KOPT-K1 (cell line): ENCODE measurements at regions not wholly inside any gene's neighbourhood (a gene's known extent, or its start where the extent isn't known, plus 50 kb on each side); places are given as distances from the start of the nearest gene placed in this dataset.
"Not testable (repeated sequence)": the region's sequence is repeated elsewhere in the genome, so short reads cannot be mapped to it uniquely, and the experiment has no call there.

ENCODE experiments used
- H3K27ac ChIP-seq: fragments of 200-600 bp; sonication (generic); 2 replicates; pipeline ENCODE4 v1.5.1; 2016; ENCODE audit warnings: antibody characterized with exemption, mild to moderate bottlenecking, low read depth, low read length; ENCODE audit not compliant: poor library complexity, severe bottlenecking
- H3K36me3 ChIP-seq: fragments of 200-600 bp; sonication (generic); 2 replicates; pipeline ENCODE4 v1.5.1; 2017; ENCODE audit warnings: antibody characterized with exemption, mild to moderate bottlenecking, low read length, moderate library complexity; ENCODE audit not compliant: insufficient read depth
- H3K9me3 ChIP-seq: fragments of 200-600 bp; sonication (generic); 2 replicates; pipeline ENCODE4 v1.5.1; 2017; ENCODE audit warnings: antibody characterized with exemption, low read length, mild to moderate bottlenecking; ENCODE audit not compliant: insufficient read depth, poor library complexity, severe bottlenecking

DNA sequence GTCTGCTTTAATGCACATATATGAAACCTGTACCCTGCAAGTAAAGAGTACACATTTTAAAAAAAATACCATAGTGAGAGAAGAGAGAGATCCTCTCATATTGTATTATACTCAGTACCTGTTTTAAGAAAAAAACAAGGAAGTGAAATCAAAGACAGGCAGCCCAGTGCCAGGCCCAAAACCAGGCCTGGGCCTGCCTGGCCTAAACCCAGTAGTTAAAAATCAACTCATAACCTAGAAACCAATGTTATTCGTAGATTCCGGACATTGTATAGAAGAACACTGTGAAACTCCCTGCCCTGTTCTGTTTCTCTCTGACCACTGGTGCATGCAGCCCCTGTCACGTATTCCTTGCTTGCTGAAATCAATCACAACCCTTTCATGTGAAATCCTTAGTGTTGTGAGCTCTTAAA is 1078.0 kb upstream of the FAM98A start:
- H3K9me3 ChIP-seq, H3K27ac ChIP-seq, H3K36me3 ChIP-seq: not testable (repeated sequence)

DNA sequence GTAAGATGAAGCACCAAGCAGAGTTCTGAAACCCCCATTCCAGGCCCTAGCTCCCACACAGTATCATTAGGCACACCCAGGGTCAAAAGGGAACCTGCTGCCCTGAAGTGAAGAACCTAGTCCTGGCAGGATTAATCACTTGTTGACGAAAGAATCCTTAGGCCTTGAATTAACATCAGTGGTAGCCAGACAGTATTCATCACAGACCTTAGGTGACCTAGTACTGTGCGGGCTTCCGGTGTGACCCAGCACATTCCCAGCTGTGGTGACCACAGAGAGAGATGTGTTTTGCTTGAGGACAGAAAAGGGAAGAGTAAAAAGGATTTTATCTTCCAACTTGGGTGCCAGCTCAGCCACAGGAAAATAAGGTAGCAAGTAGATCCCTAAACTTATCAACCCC is 1071.4 kb upstream of the FAM98A start:
- Histone ChIP-seq H3K9me3 (no peaks in the 10 kb centered on the region), H3K36me3 (no peaks in the 10 kb centered on the region), H3K27ac (no peak overlapping the region)

- H3K9me3 ChIP-seq: no peaks in the 10 kb centered on the region
Measured at GRCh38 chr2:34666821-34667220, 1067.7 kb upstream of the FAM98A start.

DNA sequence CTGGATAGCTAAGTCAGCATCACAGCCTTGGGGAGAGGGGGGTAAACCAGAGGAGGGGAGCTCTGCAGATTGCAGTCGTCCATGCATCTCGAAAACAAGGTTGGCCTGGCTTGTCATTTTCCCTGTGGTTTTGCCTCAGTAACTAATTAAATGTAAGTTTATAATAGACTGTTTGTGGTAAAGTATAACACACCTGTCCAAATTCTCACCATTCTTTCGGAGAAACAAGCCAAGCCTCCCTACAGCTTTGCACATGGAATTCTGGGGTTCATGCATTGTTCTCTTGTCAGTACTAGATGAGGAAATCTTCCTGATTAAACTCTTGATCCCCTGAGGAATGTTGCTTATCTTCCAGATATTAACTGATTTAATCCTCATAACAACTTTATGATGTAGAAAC is 1065.2 kb upstream of the FAM98A start:
- Histone ChIP-seq H3K36me3 (no peaks in the 10 kb centered on the region), H3K27ac (no peak overlapping the region), H3K9me3 (no peaks in the 10 kb centered on the region)

More at GRCh38 chr2:34666821-34667220, 1067.7 kb upstream of the FAM98A start:
- H3K36me3 ChIP-seq: no peaks in the 10 kb centered on the region
- H3K27ac ChIP-seq: no peak overlapping the region

GRCh38 chr2:34663314-34663713 is 1064.2 kb upstream of the FAM98A start:
- H3K36me3 ChIP-seq: no peaks in the 10 kb centered on the region
- H3K27ac ChIP-seq: no peak overlapping the region
- H3K9me3 ChIP-seq: no peaks in the 10 kb centered on the region

DNA sequence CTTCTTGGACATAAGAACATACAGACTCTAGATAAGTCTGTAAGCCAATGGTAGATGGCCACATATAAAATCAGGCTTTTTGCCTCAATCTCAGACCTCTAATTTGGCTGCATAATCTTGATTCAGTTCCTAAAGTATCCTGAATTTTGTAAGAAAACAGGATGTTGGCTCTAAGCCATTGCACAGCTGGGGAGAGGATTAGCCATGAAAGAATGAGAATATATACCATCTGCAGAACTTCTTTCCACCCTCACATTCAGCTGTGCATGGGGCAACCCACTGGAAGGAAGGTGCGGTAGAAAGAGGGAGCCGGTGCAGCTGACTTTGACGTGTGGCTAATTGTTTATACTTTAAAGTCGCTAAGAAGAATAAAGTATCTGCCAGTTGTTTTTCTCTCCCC is 1061.6 kb upstream of the FAM98A start:
- Histone ChIP-seq H3K9me3 (no peaks in the 10 kb centered on the region), H3K36me3 (no peaks in the 10 kb centered on the region), H3K27ac (no peak overlapping the region)

DNA sequence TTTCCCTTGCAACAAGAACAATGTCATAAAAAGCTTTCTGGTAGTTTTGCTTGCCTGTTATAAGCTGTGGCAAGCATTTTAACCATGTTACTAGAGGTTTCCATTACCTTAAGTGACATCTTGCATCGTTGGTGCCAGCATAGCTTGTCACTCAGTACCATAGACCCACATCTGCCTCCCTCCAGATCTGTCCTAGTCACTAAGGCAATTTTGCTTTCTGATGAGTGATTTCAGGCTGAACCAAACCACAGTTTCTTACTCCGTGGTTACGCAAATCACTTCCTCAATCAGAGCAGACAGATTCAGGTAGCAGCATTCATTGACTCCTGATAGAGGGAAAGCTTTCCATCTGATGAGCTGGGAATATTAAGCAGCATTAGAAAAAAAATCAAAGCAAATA is 1057.5 kb upstream of the FAM98A start:
- Histone ChIP-seq H3K27ac (no peak overlapping the region), H3K9me3 (no peaks in the 10 kb centered on the region), H3K36me3 (no peaks in the 10 kb centered on the region)

GRCh38 chr2:34652636-34653035 is 1053.5 kb upstream of the FAM98A start:
- H3K9me3 ChIP-seq: no peaks in the 10 kb centered on the region
- H3K27ac ChIP-seq: no peak overlapping the region
- H3K36me3 ChIP-seq: no peaks in the 10 kb centered on the region

DNA sequence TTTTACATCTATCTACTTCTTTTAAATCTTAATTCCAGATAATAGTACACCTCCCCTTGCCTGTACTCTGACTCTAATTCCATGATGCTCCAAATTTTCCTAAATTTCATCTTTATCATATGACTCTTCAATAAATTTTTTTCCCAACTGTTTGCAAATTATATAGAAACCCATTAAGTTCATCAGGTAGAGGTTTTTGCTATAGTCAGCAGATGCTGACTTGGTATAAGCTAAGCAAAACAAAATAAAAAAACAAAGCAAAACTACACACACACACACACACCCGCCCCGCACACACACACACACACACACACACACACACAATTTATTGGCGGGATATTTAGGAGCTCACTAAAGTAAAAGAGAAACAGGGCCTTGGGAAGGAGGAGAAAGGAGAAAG is 1047.8 kb upstream of the FAM98A start:
- no peak overlapping the region for H3K27ac ChIP-seq
- no peaks in the 10 kb centered on the region for H3K9me3 ChIP-seq
- no peaks in the 10 kb centered on the region for H3K36me3 ChIP-seq

- H3K27ac ChIP-seq: no peak overlapping the region
- H3K36me3 ChIP-seq: no peaks in the 10 kb centered on the region
- no peaks in the 10 kb centered on the region for H3K9me3 ChIP-seq
Measured at GRCh38 chr2:34632327-34632726, 1033.2 kb upstream of the FAM98A start.

DNA sequence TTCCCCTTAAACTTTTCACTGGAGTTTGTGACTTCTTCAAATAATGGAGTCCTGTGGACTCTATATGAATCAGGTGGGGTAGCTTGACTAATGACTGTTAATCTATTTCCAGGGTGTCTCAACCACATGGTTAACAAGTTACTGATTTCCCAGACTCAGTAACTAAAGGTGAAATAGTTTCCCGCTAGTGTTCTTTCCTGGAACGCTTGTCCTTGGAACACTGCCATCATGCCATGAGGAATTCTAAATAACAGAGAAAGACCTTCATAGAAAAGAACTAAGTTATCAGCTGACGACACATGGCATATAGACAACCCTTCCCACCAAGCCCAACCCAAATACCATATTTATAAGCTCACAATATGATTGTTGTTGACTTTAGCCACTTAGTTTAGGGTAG is 1027.9 kb upstream of the FAM98A start:
- H3K9me3 ChIP-seq: no peaks in the 10 kb centered on the region
- no peaks in the 10 kb centered on the region for H3K36me3 ChIP-seq
- no peak overlapping the region for H3K27ac ChIP-seq

DNA sequence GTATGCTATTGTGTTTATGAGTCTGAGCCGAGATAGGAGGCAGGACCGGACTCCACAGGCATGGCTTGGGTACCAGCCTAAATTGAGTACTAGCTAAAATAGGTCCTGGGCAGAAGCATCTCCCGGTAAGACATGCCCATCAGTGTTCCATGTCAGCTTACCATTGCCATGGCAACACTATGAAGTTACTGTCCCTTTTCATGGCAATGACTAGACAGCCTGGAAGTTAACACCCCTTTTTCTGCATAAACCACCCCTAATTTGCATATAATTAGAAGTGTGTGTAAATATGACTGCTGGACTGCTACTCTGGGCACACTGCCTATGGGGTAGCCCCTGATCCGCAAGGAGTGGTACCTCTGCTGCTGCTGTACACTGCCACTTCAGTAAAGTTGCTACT is 1005.1 kb upstream of the FAM98A start:
- Histone ChIP-seq H3K27ac (no peak overlapping the region), H3K9me3 (no peaks in the 10 kb centered on the region), H3K36me3 (no peaks in the 10 kb centered on the region)

DNA sequence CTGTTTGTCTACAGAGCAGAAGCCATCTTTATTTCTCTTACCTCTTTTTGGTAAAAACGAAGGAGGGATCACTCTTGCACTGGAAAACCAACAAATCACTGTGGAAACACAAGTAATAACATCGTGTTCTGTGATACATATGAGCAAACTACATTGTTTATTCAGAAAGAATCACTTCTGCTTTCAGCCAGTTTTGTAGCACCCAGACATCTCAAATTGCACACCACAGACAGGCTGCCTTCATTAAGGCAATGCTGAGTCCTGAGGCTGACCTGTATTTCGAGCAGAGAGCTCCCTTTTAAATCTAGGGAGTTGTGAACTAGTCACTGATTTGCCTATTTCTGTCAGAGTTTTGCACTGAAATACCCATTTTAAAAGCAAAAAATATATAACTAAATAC is 1003.2 kb upstream of the FAM98A start:
- H3K27ac ChIP-seq: no peak overlapping the region
- no peaks in the 10 kb centered on the region for H3K36me3 ChIP-seq
- H3K9me3 ChIP-seq: no peaks in the 10 kb centered on the region

GRCh38 chr2:34601561-34601960 is 1002.5 kb upstream of the FAM98A start:
- Histone ChIP-seq H3K36me3 (no peaks in the 10 kb centered on the region), H3K27ac (no peak overlapping the region), H3K9me3 (no peaks in the 10 kb centered on the region)

- Histone ChIP-seq H3K36me3 (no peaks in the 10 kb centered on the region), H3K27ac (no peak overlapping the region), H3K9me3 (no peaks in the 10 kb centered on the region)
Measured at GRCh38 chr2:34578641-34579040, 979.5 kb upstream of the FAM98A start.

GRCh38 chr2:34570266-34570872 is 971.3 kb upstream of the FAM98A start:
- no peak overlapping the region for H3K27ac ChIP-seq
- peaks cover 5% of the 10 kb centered on the region for H3K9me3 ChIP-seq
- H3K36me3 ChIP-seq: no peaks in the 10 kb centered on the region
